HepG2 (cell line): ENCODE measurements at regions not wholly inside any gene's neighbourhood (a gene's known extent, or its start where the extent isn't known, plus 50 kb on each side); places are given as distances from the start of the nearest gene placed in this dataset.

Experiments
- ATAC-seq: fragments of 200-7000 bp; cut with Tn5 transposase; 3 replicates; pipeline ENCODE4 v1.9.1; 2020; ENCODE audit warnings: mild to moderate bottlenecking, moderate library complexity
- BruUV-seq: library from RNA; stranded (reverse); fragments of 400-500 nt; replicated peaks from 2 replicates; lab custom pipeline; 2021; lab: Mats Ljungman, UMichigan
- CTCF ChIA-PET: fragments of 300-600 bp; formaldehyde crosslinking; extraction: SDS; loops from one replicate; lab custom pipeline; 2021; ENCODE audit warnings: low total read pairs, inconsistent platforms, low intra/inter-chr PET ratio; lab: Yijun Ruan, JAX
- POLR2A ChIA-PET: fragments of 350-600 bp; sonication (Branson Sonifier 250); formaldehyde crosslinking; loops from one replicate; lab custom pipeline; 2020; ENCODE audit warnings: antibody characterized with exemption, inconsistent platforms; lab: Yijun Ruan, JAX
- DNase-seq: peaks from one replicate; pipeline ENCODE4 v3.0.0-alpha.2; 2015; ENCODE audit warnings: low spot score
- FAIRE-seq: peaks from 3 replicates; lab custom pipeline; 2011; peaks lifted over from hg19 to GRCh38; lab: Jason Lieb, UNC
- H2AFZ ChIP-seq: one replicate; pipeline ENCODE4 v1.6.1; 2011; ENCODE audit warnings: low read length, inconsistent platforms
- H3K27ac ChIP-seq: fragments of 300-600 bp; 3 replicates; pipeline ENCODE4 v1.8.0; 2011; ENCODE audit warnings: mixed run types, mild to moderate bottlenecking, mixed read lengths, low read length, inconsistent platforms; ENCODE audit not compliant: insufficient read depth; ENCODE audit errors: extremely low read length
- H3K27me3 ChIP-seq, 2 experiments: fragments of 200-600 bp in 1 of 2; 2 replicates in 1 of 2; 3 replicates in 1 of 2; pipeline versions ENCODE4 v1.6.0 to v1.8.0; 2011; ENCODE audit warnings: low read length in 2 of 2, mild to moderate bottlenecking in 2 of 2, moderate library complexity in 2 of 2, inconsistent platforms in 1 of 2; ENCODE audit not compliant: insufficient read depth in 2 of 2, control insufficient read depth in 1 of 2
- H3K36me3 ChIP-seq, 2 experiments: fragments of 200-600 bp in 1 of 2; replicated peaks in 1 of 2; 2 replicates in 1 of 2; 3 replicates in 1 of 2; pipeline versions ENCODE4 v1.5.1 to v1.8.0; 2011; ENCODE audit warnings: low read length in 2 of 2, inconsistent platforms in 1 of 2; ENCODE audit not compliant: insufficient read depth in 2 of 2, control insufficient read depth in 1 of 2
- H3K4me1 ChIP-seq: 2 replicates; pipeline ENCODE4 v1.5.1; 2012; ENCODE audit warnings: low read length, inconsistent platforms; ENCODE audit not compliant: insufficient read depth
- H3K4me2 ChIP-seq: 2 replicates; pipeline ENCODE4 v1.6.0; 2011; ENCODE audit warnings: low read depth, low read length, inconsistent platforms
- H3K4me3 ChIP-seq, 3 experiments: fragments of 200-600 bp in 1 of 3; sonication (generic), shearing (Covaris generic) in 1 of 3; replicated peaks in 1 of 3; 2 replicates each; pipeline ENCODE4 v1.5.1; 2011 to 2016; ENCODE audit warnings: low read length in 3 of 3, inconsistent platforms in 2 of 3, low read depth in 2 of 3, mild to moderate bottlenecking in 2 of 3, control low read depth in 1 of 3, mixed read lengths in 1 of 3; ENCODE audit not compliant: insufficient read depth in 1 of 3
- H3K79me2 ChIP-seq: one replicate; pipeline ENCODE4 v1.6.1; 2011; ENCODE audit warnings: low read length, inconsistent platforms; ENCODE audit not compliant: insufficient read depth
- H3K9ac ChIP-seq: 2 replicates; pipeline ENCODE4 v1.6.0; 2011; ENCODE audit warnings: mild to moderate bottlenecking, low read depth, low read length, inconsistent platforms; ENCODE audit not compliant: insufficient read depth
- H3K9me3 ChIP-seq: 2 replicates; pipeline ENCODE4 v1.5.1; 2012; ENCODE audit warnings: mild to moderate bottlenecking, low read length
- H4K20me1 ChIP-seq: 2 replicates; pipeline ENCODE4 v1.6.0; 2011; ENCODE audit warnings: inconsistent platforms, mild to moderate bottlenecking, low read length, moderate library complexity; ENCODE audit not compliant: insufficient read depth
- ATM ChIP-seq: fragments of 450-650 bp; IDR thresholded peaks from 2 replicates; pipeline ENCODE4 v1.7.1; 2017; ENCODE audit warnings: mild to moderate bottlenecking, borderline replicate concordance
- CCDC6 ChIP-seq: sonication (generic); formaldehyde crosslinking; IDR thresholded peaks from 2 replicates; pipeline ENCODE4 v1.8.1; 2022; ENCODE audit warnings: mild to moderate bottlenecking, missing genetic modification reagents, moderate library complexity
- DNMT3B ChIP-seq: conservative IDR thresholded peaks from 2 replicates; pipeline ENCODE4 v1.6.1; 2016; ENCODE audit warnings: missing biosample characterization, control low read depth
- FLYWCH1 ChIP-seq: sonication (generic); formaldehyde crosslinking; IDR thresholded peaks from 2 replicates; pipeline ENCODE4 v1.8.1; 2023; ENCODE audit warnings: mild to moderate bottlenecking, missing genetic modification reagents
- KLF13 ChIP-seq: sonication (generic); formaldehyde crosslinking; IDR thresholded peaks from 2 replicates; pipeline ENCODE4 v1.4.0; 2020; ENCODE audit warnings: mild to moderate bottlenecking, missing genetic modification reagents
- MLLT10 ChIP-seq: sonication (generic); formaldehyde crosslinking; IDR thresholded peaks from 2 replicates; pipeline ENCODE4 v1.4.0; 2020; ENCODE audit warnings: missing genetic modification reagents
- NFE2 ChIP-seq: sonication (generic); formaldehyde crosslinking; IDR thresholded peaks from 2 replicates; pipeline ENCODE4 v1.4.0; 2020; ENCODE audit warnings: missing genetic modification reagents
- NFE2L1 ChIP-seq: sonication (generic); formaldehyde crosslinking; IDR thresholded peaks from 2 replicates; pipeline ENCODE4 v1.4.0; 2020; ENCODE audit warnings: missing genetic modification reagents, mild to moderate bottlenecking, borderline replicate concordance
- NFIB ChIP-seq: sonication (generic); formaldehyde crosslinking; IDR thresholded peaks from 2 replicates; pipeline ENCODE4 v1.9.0; 2021; ENCODE audit warnings: missing genetic modification reagents, mild to moderate bottlenecking, borderline replicate concordance
- TBX3 ChIP-seq: fragments of 450-650 bp; IDR thresholded peaks from 2 replicates; pipeline ENCODE4 v1.6.1; 2017; ENCODE audit warnings: antibody characterized with exemption, mild to moderate bottlenecking, inconsistent platforms, borderline replicate concordance
- TFDP2 ChIP-seq: sonication (generic); formaldehyde crosslinking; IDR thresholded peaks from 2 replicates; pipeline ENCODE4 v1.4.0; 2020; ENCODE audit warnings: missing genetic modification reagents
- TP53 ChIP-seq: sonication (generic); formaldehyde crosslinking; conservative IDR thresholded peaks from 2 replicates; pipeline ENCODE4 v1.4.0; 2020; ENCODE audit warnings: missing genetic modification reagents
- ZFP36L2 ChIP-seq: sonication (generic); formaldehyde crosslinking; IDR thresholded peaks from 2 replicates; pipeline ENCODE4 v1.4.0; 2020; ENCODE audit warnings: missing genetic modification reagents
- ZNF543 ChIP-seq: sonication (generic); formaldehyde crosslinking; IDR thresholded peaks from 2 replicates; pipeline ENCODE4 v1.4.0; 2020; ENCODE audit warnings: mild to moderate bottlenecking, missing genetic modification reagents
- ZNF737 ChIP-seq: sonication (generic); formaldehyde crosslinking; IDR thresholded peaks from 2 replicates; pipeline ENCODE4 v1.5.0; 2020; ENCODE audit warnings: missing genetic modification reagents, mild to moderate bottlenecking, borderline replicate concordance
- ZNF792 ChIP-seq: IDR thresholded peaks from 2 replicates; pipeline ENCODE4 v1.6.1; 2016
- WGBS: methylation state at CpG from one replicate; pipeline ENCODE4 v1.1.6; 2017; ENCODE audit warnings: low lambda C conversion rate; 5-methylcytosine and 5-hydroxymethylcytosine counted together
- in situ Hi-C: cut with HindIII; loops from 2 replicates; pipeline ENCODE4 v1.10.0; 2017; ENCODE audit warnings: low pct_unique_long_range_greater_than_20kb; ENCODE audit not compliant: extremely low pct_ligation_motif_present
- intact Hi-C: fragments of 100-400 bp; cut with micrococcal nuclease; formaldehyde crosslinking; loops from one replicate; pipeline ENCODE4 v1.10.0; 2022; ENCODE audit not compliant: unreplicated experiment
- TF ChIP-seq, protein P1 (sequence below): sonication (generic); formaldehyde crosslinking; IDR thresholded peaks from 2 replicates; pipeline ENCODE4 v1.5.0; 2020; ENCODE audit warnings: missing genetic modification reagents, mild to moderate bottlenecking, borderline replicate concordance
- TF ChIP-seq, protein P2 (sequence below): sonication (generic); formaldehyde crosslinking; IDR thresholded peaks from 2 replicates; pipeline ENCODE4 v1.4.0; 2020; ENCODE audit warnings: missing genetic modification reagents, mild to moderate bottlenecking, borderline replicate concordance

- no peaks in the 10 kb centered on the region for H3K27me3 ChIP-seq
- DNase-seq, result no peak
- H3K4me2 ChIP-seq, result no peak overlapping the region
- H3K27ac ChIP-seq, result no peak overlapping the region
- no peak overlapping the region for H3K9ac ChIP-seq
- no TSS peak for BruUV-seq
- ATAC-seq, result no peak
- ChIA-PET CTCF (no interaction called here), POLR2A (no interaction called here)
- no peaks in the 10 kb centered on the region for H4K20me1 ChIP-seq
- H2AFZ ChIP-seq, result no peak overlapping the region
- no peaks in the 10 kb centered on the region for H3K36me3 ChIP-seq
- H3K4me3 ChIP-seq, result no peak overlapping the region
- TF ChIP-seq FLYWCH1 (CRISPR knock-in tag), result no peak
- TF ChIP-seq ZNF737 (CRISPR knock-in tag), result no peak
- TF ChIP-seq NFE2 (CRISPR knock-in tag), result no peak
- TF ChIP-seq CCDC6, result no peak
- TF ChIP-seq KLF13 (CRISPR knock-in tag), result no peak
- TF ChIP-seq NFIB (CRISPR knock-in tag), result no peak
- TF ChIP-seq, protein P1, sequence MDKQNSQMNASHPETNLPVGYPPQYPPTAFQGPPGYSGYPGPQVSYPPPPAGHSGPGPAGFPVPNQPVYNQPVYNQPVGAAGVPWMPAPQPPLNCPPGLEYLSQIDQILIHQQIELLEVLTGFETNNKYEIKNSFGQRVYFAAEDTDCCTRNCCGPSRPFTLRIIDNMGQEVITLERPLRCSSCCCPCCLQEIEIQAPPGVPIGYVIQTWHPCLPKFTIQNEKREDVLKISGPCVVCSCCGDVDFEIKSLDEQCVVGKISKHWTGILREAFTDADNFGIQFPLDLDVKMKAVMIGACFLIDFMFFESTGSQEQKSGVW (CRISPR knock-in tag), result no peak
- TF ChIP-seq NFE2L1, result no peak
- in situ Hi-C loops (no loop called here), intact Hi-C loops (no loop called here)
- FAIRE-seq, result no peak
- H3K4me1 ChIP-seq, result no peaks in the 10 kb centered on the region
- no peaks in the 10 kb centered on the region for H3K9me3 ChIP-seq
- no peaks in the 10 kb centered on the region for H3K79me2 ChIP-seq
These were observed 517.1 kb upstream of the CCDC54 start for GRCh38 chr3:106860182-106860581.

- Histone ChIP-seq H3K9me3 (no peaks in the 10 kb centered on the region), H3K27me3 (no peaks in the 10 kb centered on the region), H3K4me3 (no peak overlapping the region), H2AFZ (no peak overlapping the region), H3K9ac (no peak overlapping the region), H3K4me1 (no peaks in the 10 kb centered on the region), H3K36me3 (no peaks in the 10 kb centered on the region), H3K4me2 (no peak overlapping the region), H3K27ac (no peak overlapping the region), H4K20me1 (no peaks in the 10 kb centered on the region), H3K79me2 (no peaks in the 10 kb centered on the region)
- in situ Hi-C loops, result no loop called here
- ChIA-PET CTCF (no interaction called here), POLR2A (no interaction called here)
- BruUV-seq, result no TSS peak
- ATAC-seq (no peak), DNase-seq (no peak), FAIRE-seq (no peak)
- WGBS, result 4% methylated on average over 3 of the region's 3 CpGs
- intact Hi-C loops, result no loop called here
- TF ChIP-seq ATM, result no peak
- TF ChIP-seq, protein P2, sequence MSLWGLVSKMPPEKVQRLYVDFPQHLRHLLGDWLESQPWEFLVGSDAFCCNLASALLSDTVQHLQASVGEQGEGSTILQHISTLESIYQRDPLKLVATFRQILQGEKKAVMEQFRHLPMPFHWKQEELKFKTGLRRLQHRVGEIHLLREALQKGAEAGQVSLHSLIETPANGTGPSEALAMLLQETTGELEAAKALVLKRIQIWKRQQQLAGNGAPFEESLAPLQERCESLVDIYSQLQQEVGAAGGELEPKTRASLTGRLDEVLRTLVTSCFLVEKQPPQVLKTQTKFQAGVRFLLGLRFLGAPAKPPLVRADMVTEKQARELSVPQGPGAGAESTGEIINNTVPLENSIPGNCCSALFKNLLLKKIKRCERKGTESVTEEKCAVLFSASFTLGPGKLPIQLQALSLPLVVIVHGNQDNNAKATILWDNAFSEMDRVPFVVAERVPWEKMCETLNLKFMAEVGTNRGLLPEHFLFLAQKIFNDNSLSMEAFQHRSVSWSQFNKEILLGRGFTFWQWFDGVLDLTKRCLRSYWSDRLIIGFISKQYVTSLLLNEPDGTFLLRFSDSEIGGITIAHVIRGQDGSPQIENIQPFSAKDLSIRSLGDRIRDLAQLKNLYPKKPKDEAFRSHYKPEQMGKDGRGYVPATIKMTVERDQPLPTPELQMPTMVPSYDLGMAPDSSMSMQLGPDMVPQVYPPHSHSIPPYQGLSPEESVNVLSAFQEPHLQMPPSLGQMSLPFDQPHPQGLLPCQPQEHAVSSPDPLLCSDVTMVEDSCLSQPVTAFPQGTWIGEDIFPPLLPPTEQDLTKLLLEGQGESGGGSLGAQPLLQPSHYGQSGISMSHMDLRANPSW, result no peak
- no peak for TF ChIP-seq DNMT3B
- TF ChIP-seq ZNF792 (CRISPR knock-in tag), result no peak
- no peak for TF ChIP-seq TBX3
- no peak for TF ChIP-seq ZNF543 (CRISPR knock-in tag)
- TF ChIP-seq MLLT10, result no peak
- TF ChIP-seq TP53 (CRISPR knock-in tag), result no peak
- TF ChIP-seq TFDP2, result no peak
- no peak for TF ChIP-seq ZFP36L2 (CRISPR knock-in tag)
These were observed 515.2 kb upstream of the CCDC54 start for GRCh38 chr3:106862067-106862466.
